GM18520 (cell line): ENCODE measurements at regions not wholly inside any gene's neighbourhood (a gene's known extent, or its start where the extent isn't known, plus 50 kb on each side); places are given as distances from the start of the nearest gene placed in this dataset.
"Not testable (repeated sequence)": the region's sequence is repeated elsewhere in the genome, so short reads cannot be mapped to it uniquely, and the experiment has no call there.

ENCODE experiments used
- ATAC-seq: cut with Tn5 transposase; IDR thresholded peaks from one replicate; pipeline ENCODE4 v1.9.1; 2021; ENCODE audit not compliant: unreplicated experiment

GRCh38 chr2:88988617-88989016 is 297.1 kb downstream of the RPIA start:
- not testable (repeated sequence) for ATAC-seq

- not testable (repeated sequence) for ATAC-seq
Observed at GRCh38 chr2:88992819-88993218, 301.3 kb downstream of the RPIA start.

DNA sequence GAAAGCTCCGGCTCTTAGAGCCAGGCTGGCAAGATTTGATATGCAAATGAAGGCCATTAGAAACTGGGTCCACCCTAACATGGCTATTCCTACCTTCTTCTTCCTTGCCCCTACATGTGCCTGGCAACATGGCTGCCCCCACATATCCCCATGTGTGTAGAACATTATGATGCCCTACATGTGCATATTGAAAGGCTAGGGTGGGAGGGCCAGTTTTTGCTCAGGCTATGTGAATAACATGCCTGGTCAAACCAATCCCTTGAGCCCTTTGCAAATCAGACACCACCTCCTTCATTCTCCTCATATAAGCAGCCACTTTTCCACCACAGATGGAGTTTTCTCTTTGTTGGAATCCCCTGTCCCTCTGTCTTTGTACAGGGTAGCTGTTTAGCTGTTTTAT is 303.4 kb downstream of the RPIA start:
- not testable (repeated sequence) for ATAC-seq

DNA sequence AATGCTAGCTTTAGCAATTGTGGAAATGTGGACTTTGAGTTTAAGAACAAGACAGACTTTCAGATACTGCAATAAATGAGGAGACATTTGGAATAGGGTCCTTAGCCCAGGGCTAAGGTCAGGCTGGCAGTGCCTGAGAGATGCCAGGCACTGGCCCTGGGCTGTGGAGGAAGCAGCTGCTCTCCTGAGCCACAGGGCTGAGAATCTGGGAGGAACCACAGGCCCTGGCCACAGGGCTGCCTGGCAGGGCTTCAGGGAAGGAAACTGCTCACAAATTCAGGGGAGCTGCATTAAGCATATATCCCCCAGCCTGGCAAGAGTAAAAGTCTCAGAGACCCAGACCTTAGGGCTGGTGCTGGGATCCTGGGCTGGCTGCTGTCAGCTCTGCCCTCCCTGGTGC is 305.1 kb downstream of the RPIA start:
- ATAC-seq, result not testable (repeated sequence)

GRCh38 chr2:88999365-88999764 is 307.9 kb downstream of the RPIA start:
- no peak for ATAC-seq

DNA sequence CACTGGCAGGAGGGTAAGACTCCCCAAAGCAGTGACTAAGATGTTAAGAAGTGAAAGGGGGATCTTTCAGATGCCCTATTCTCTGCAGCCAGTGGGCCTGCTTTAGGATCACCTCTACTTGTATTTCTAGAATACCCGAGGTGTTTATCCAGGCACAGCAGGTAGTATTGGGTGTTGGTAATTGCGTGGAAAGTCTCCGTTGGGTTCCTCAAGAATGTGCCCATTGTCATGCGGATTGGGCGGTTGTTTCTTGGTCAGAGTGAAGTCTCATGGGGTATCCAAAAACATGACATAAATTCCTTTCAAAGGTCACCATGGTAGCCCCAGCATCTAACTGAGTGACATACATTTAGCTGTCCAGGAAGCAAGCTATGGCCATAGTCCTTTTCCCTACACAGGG is 308.8 kb downstream of the RPIA start:
- ATAC-seq, result no peak

GRCh38 chr2:89004238-89004637 is 312.8 kb downstream of the RPIA start:
- not testable (repeated sequence) for ATAC-seq

- not testable (repeated sequence) for ATAC-seq
Observed at GRCh38 chr2:89020566-89020965, 329.1 kb downstream of the RPIA start.

DNA sequence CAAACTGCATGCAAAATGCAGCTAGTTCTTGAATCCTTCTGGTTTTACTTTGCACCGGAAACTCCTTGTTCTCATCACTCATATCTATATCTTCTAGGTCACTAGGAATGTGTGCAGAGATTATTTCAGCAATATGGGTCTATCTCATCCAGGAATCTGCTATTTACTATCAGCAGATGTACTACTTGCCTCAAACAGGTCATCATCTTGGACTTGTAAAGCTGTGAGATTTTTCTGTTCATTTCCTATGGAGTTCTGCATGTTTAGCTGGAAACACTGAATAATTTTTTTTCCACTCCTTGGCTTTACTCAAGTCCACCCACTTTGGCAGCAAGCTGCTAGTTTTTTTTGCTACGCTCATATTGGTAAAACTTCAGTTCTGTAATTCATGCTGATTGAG is 334.8 kb downstream of the RPIA start:
- ATAC-seq, result not testable (repeated sequence)

GRCh38 chr2:89027115-89027514 is 335.6 kb downstream of the RPIA start:
- ATAC-seq, result not testable (repeated sequence)

DNA sequence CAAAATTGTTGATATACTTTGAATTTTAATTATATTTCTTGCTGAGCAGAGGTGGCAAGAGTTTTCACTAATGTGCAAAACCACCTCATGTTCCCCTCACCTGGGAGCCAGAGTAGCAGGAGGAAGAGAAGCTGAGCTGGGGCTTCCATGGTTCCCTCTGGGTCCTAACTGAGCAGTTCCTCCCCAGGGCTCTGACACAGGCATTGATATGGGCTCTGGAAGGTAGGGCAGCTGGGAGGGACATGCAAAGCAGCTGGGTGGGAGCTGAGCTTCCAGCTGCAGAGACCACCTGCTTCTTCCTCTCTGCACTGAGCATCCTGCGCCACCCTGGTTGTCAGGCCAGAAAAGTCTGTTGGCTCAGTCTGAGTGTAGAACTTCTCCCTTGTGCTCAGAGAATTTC is 336.1 kb downstream of the RPIA start:
- not testable (repeated sequence) for ATAC-seq

- ATAC-seq, result not testable (repeated sequence)
Observed at GRCh38 chr2:89029257-89029656, 337.8 kb downstream of the RPIA start.

GRCh38 chr2:89048138-89049066 is 356.9 kb downstream of the RPIA start:
- not testable (repeated sequence) for ATAC-seq

DNA sequence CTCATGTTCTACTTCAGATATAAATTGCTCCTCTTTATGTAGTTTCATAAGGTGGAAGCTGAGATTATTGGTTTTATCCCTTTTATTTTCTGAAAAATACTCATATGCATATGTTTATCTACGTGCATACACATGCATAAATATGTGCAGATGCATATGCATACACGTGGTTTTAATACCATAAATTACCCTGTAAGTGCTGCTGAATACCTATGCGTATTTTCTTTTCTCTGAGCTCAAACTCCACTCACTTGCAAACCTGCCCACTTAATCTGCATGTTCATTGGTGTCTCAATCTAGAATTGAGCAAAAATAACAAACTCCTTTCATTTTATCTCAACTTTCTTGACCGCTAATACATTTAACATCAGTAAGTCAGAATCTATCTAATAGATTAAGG is 367.1 kb downstream of the RPIA start:
- ATAC-seq, result not testable (repeated sequence)

GRCh38 chr2:89061174-89061573 is 369.7 kb downstream of the RPIA start:
- not testable (repeated sequence) for ATAC-seq

- ATAC-seq, result not testable (repeated sequence)
Observed at GRCh38 chr2:89076771-89077170, 385.3 kb downstream of the RPIA start.

DNA sequence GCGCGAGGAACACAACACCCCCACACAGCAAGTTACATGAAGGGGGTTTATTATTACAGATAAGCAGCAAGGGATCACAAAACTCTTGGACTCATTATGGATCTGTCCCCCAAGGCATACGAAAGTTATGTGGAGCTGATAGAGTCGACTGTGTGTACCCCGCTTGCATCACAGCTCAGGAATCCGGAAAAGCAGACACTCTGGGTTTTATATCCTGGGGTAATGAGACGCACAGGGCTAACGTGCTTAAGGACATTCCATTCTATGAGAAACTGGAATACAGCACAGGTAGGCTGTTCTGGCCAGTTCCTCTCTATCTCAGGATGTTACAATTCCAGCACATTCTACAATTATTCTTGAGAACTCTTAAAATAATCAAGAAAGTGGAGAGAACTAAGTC is 401.4 kb downstream of the RPIA start:
- ATAC-seq, result not testable (repeated sequence)

DNA sequence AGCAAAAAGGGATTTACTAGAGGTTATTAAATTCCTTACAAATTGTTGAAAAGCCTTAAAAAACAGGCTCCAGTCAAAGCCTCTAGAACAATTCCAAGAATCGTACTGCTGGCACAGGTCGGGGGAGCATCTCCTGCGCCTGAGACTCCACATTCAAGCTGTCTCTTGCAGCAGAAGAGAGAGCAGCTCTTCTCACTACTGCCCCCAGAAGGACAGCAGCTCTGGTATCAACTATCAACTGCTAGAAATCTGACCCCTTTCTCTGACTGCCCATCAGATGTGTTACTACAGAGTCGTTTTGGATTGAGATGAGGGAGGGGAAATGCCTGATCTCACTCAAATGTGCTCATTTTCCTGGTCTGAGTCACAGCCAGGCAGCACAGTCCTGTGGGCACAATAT is 403.6 kb downstream of the RPIA start:
- not testable (repeated sequence) for ATAC-seq

DNA sequence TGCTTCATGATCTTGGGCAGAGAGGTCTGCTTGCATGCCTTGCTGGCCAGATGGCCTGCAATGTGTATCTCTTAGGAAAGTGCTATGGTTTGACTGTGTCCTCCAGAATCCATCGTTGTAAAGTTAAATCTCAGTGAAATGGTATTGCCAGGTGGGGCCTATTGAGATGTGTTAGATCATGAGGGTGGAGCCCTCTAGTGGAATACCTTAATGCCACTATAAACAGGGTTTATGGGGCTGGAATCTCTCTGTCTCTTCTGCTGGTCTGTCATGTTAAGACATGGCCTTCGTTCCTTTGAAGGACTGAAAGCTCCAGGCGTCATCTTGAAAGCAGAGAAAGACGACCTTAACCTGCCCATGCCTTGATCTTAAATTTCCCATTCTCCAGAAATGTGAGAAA is 411.1 kb downstream of the RPIA start:
- ATAC-seq, result not testable (repeated sequence)

DNA sequence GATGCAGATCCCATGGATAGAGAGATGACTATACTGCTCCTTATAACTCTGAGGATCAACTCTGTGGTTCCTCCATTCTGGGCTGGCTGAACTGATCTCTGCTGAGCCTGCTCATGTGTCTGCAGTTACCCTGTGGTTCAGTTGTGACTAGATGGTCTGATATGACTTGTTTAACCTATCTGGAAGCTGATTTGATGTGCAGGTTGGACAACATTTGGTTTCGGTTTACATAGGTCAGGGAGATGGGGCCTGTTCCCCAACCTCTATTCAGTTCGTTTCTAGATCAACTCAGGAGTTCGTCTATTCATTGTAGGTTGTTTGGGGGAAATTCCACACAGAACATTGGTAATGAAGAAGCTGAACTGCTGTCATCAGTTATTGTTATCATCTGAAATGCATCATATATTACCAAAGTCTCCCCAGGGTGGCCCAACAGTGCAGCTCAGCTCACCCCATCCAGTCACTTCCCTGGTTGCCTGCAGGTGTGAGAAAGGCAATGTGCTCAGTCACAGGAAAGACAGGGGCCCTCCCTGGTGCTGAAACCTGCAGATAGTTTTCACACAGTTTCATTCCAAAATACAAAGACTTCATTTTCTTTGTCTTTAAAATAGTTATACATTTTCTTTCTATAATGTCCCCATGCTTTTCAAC is 415.0 kb downstream of the RPIA start:
- not testable (repeated sequence) for ATAC-seq

DNA sequence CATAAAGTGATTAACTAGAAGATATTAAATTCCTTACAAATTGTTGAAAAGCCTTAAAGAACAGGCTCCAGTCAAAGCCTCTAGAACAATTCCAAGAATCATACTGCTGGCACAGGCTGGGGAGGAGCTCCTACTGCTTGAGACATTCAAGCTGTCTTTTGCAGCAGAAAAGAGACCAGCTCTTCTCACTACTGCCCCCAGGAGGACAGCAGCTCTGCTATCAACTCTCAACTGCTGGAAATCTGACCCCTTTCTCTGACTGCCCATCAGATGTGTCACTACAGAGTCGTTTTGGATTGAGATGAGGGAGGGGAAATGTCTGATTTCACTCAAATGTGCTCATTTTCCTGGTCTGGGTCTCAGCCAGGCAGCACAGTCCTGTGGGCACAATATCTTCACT is 421.0 kb downstream of the RPIA start:
- not testable (repeated sequence) for ATAC-seq

GRCh38 chr2:89113286-89113685 is 421.8 kb downstream of the RPIA start:
- not testable (repeated sequence) for ATAC-seq
